ENCODE measurements at regions not wholly inside any gene's neighbourhood (a gene's known extent, or its start where the extent isn't known, plus 50 kb on each side); places are given as distances from the start of the nearest gene placed in this dataset.

GRCh38 chr5:176133289-176133870 is 104.8 kb upstream of the SIMC1 start:
- TF ChIP-seq CTCF (conservative IDR thresholded peaks at IDR 0.05), result no peak
- TF ChIP-seq EZH2 (IDR thresholded peaks at IDR 0.05; ENCODE audit: low read depth), result no peak

All from PC-9 (cell line).